HCT116 (cell line): ENCODE measurements at regions not wholly inside any gene's neighbourhood (a gene's known extent, or its start where the extent isn't known, plus 50 kb on each side); places are given as distances from the start of the nearest gene placed in this dataset.

ENCODE experiments used
- ATAC-seq: fragments of 200-7000 bp; cut with Tn5 transposase; 2 replicates; pipeline ENCODE4 v1.9.1; 2020; ENCODE audit warnings: mild to moderate bottlenecking, moderate library complexity
- BruUV-seq: library from RNA; stranded (reverse); fragments of 400-500 nt; replicated peaks from 2 replicates; lab custom pipeline; 2021; lab: Mats Ljungman, UMichigan
- CTCF ChIA-PET: fragments of 300-600 bp; sonication (Branson Sonifier 250); formaldehyde crosslinking; loops from one replicate; lab custom pipeline; 2021; ENCODE audit warnings: antibody characterized with exemption; lab: Charles Lee
- POLR2A ChIA-PET: fragments of 300-600, 350-600 bp; sonication (Branson Sonifier 250); formaldehyde crosslinking; loops from one replicate; lab custom pipeline; 2021; ENCODE audit warnings: antibody characterized with exemption; lab: Charles Lee
- RAD21 ChIA-PET, 2 experiments: fragments of 300-600 bp; sonication (Branson Sonifier 250); formaldehyde crosslinking; loops; one replicate each; lab custom pipeline; 2023; ENCODE audit warnings: low total read pairs in 2 of 2; ENCODE audit not compliant: uncharacterized antibody in 2 of 2, unreplicated experiment in 2 of 2, low non-redundant PET in 1 of 2; lab: Charles Lee
- DNase-seq: peaks from one replicate; pipeline ENCODE4 v3.0.0-alpha.2; 2010; ENCODE audit warnings: low read depth, low spot score
- H2AFZ ChIP-seq: fragments of 200-600 bp; shearing (Covaris generic), sonication (generic); 2 replicates; pipeline ENCODE4 v1.6.1; 2017; ENCODE audit warnings: low read depth, mixed run types, mixed read lengths, antibody characterized with exemption, low read length; ENCODE audit not compliant: poor library complexity, severe bottlenecking
- H3K27ac ChIP-seq: 2 replicates; pipeline ENCODE4 v1.5.1; 2012; ENCODE audit warnings: low read depth, low read length
- H3K27me3 ChIP-seq: fragments of 200-600 bp; sonication (generic); 2 replicates; pipeline ENCODE4 v1.6.1; 2016; ENCODE audit warnings: mixed run types, low read length, mixed read lengths; ENCODE audit not compliant: insufficient read depth
- H3K36me3 ChIP-seq, 2 experiments: fragments of 200-500 bp in 1 of 2; fragments of 200-600 bp in 1 of 2; sonication (Bioruptor generic) in 1 of 2; sonication (generic) in 1 of 2; 2 replicates each; pipeline versions ENCODE4 v1.5.1 to v1.6.1; 2014 to 2016; ENCODE audit warnings: low read length in 2 of 2, inconsistent platforms in 1 of 2, mixed read lengths in 1 of 2, mixed run types in 1 of 2; ENCODE audit not compliant: insufficient read depth in 2 of 2, control insufficient read depth in 1 of 2
- H3K4me1 ChIP-seq, 2 experiments: fragments of 200-600 bp in 1 of 2; sonication (generic) in 1 of 2; 2 replicates each; pipeline versions ENCODE4 v1.5.1 to v1.6.1; 2012 to 2017; ENCODE audit warnings: low read length in 2 of 2, inconsistent platforms in 1 of 2, mild to moderate bottlenecking in 1 of 2, mixed read lengths in 1 of 2, mixed run types in 1 of 2, moderate library complexity in 1 of 2; ENCODE audit not compliant: insufficient read depth in 2 of 2, control insufficient read depth in 1 of 2
- H3K4me2 ChIP-seq: fragments of 200-600 bp; sonication (generic); 2 replicates; pipeline ENCODE4 v1.6.1; 2017; ENCODE audit warnings: mixed run types, low read length, mixed read lengths
- H3K4me3 ChIP-seq, 2 experiments: fragments of 200-600 bp in 1 of 2; sonication (generic) in 1 of 2; replicated peaks in 1 of 2; 2 replicates each; pipeline ENCODE4 v1.5.1; 2011 to 2016; ENCODE audit warnings: low read length in 2 of 2, control low read depth in 1 of 2, low read depth in 1 of 2, mild to moderate bottlenecking in 1 of 2, mixed read lengths in 1 of 2, mixed run types in 1 of 2
- H3K79me2 ChIP-seq: fragments of 200-600 bp; sonication (generic); 2 replicates; pipeline ENCODE4 v1.6.1; 2017; ENCODE audit warnings: mild to moderate bottlenecking, mixed run types, low read length, moderate library complexity, mixed read lengths; ENCODE audit not compliant: insufficient read depth
- H3K9ac ChIP-seq: fragments of 200-600 bp; sonication (generic); 2 replicates; pipeline ENCODE4 v1.6.1; 2016; ENCODE audit warnings: low read length, mixed read lengths
- H3K9me2 ChIP-seq: fragments of 200-600 bp; sonication (generic), shearing (Covaris generic); 2 replicates; pipeline ENCODE4 v1.6.1; 2017; ENCODE audit warnings: mixed run types, mild to moderate bottlenecking, moderate library complexity; ENCODE audit not compliant: insufficient read depth
- H3K9me3 ChIP-seq, 2 experiments: fragments of 200-500 bp in 1 of 2; fragments of 200-600 bp in 1 of 2; sonication (Bioruptor generic) in 1 of 2; sonication (generic) in 1 of 2; 2 replicates each; pipeline ENCODE4 v1.6.1; 2014 to 2017; ENCODE audit warnings: low read length in 2 of 2, mixed read lengths in 2 of 2, inconsistent platforms in 1 of 2, low read depth in 1 of 2, mild to moderate bottlenecking in 1 of 2, mixed run types in 1 of 2, moderate library complexity in 1 of 2; ENCODE audit not compliant: control insufficient read depth in 1 of 2, insufficient read depth in 1 of 2
- H4K20me1 ChIP-seq: fragments of 200-600 bp; sonication (generic), shearing (Covaris generic); 2 replicates; pipeline ENCODE4 v1.6.1; 2017; ENCODE audit warnings: mixed run types, mild to moderate bottlenecking, moderate library complexity; ENCODE audit not compliant: insufficient read depth
- CBX3 ChIP-seq: IDR thresholded peaks from 2 replicates; pipeline ENCODE4 v1.6.1; 2012; ENCODE audit warnings: low read depth
- CEBPB ChIP-seq: IDR thresholded peaks from 2 replicates; pipeline ENCODE4 v1.6.1; 2012; ENCODE audit warnings: low read depth
- EGR1 ChIP-seq: IDR thresholded peaks from 2 replicates; pipeline ENCODE4 v1.6.1; 2012; ENCODE audit warnings: low read depth
- ELF1 ChIP-seq: IDR thresholded peaks from 2 replicates; pipeline ENCODE4 v1.6.1; 2012; ENCODE audit warnings: low read depth, borderline replicate concordance
- EZH2 ChIP-seq: fragments of 200-600 bp; sonication (generic); IDR thresholded peaks from 2 replicates; pipeline ENCODE4 v1.6.1; 2017; ENCODE audit warnings: antibody characterized with exemption, mixed run types
- EZH2phosphoT487 ChIP-seq: fragments of 200-600 bp; IDR thresholded peaks from 2 replicates; pipeline ENCODE4 v1.6.1; 2018; ENCODE audit warnings: antibody characterized with exemption, borderline replicate concordance
- JUND ChIP-seq: IDR thresholded peaks from 2 replicates; pipeline ENCODE4 v1.6.1; 2012
- POLR2A ChIP-seq: IDR thresholded peaks from 2 replicates; pipeline ENCODE4 v1.7.0; 2011; ENCODE audit warnings: borderline replicate concordance; ENCODE audit not compliant: insufficient read depth, insufficient read length; ENCODE audit errors: extremely low read depth
- SIN3A ChIP-seq: IDR thresholded peaks from 2 replicates; pipeline ENCODE4 v1.6.1; 2012; ENCODE audit warnings: low read depth
- SP1 ChIP-seq: IDR thresholded peaks from 2 replicates; pipeline ENCODE4 v1.6.1; 2012; ENCODE audit warnings: low read depth
- SRF ChIP-seq: IDR thresholded peaks from 2 replicates; pipeline ENCODE4 v1.6.1; 2012; ENCODE audit warnings: low read depth
- TCF7L2 ChIP-seq: IDR thresholded peaks from 2 replicates; pipeline ENCODE4 v1.7.0; 2011; ENCODE audit warnings: borderline replicate concordance, inconsistent platforms; ENCODE audit not compliant: insufficient read depth, insufficient read length; ENCODE audit errors: extremely low read depth
- YY1 ChIP-seq: IDR thresholded peaks from 2 replicates; pipeline ENCODE4 v1.6.1; 2011; ENCODE audit warnings: low read length, low read depth, moderate library complexity, mild to moderate bottlenecking; ENCODE audit not compliant: insufficient replicate concordance; ENCODE audit errors: extremely low read depth
- ZFX ChIP-seq: fragments of 450-650 bp; IDR thresholded peaks from 2 replicates; pipeline ENCODE4 v1.6.1; 2017
- ZNF274 ChIP-seq: fragments of 200-500 bp; sonication (Bioruptor generic); IDR thresholded peaks from 2 replicates; pipeline ENCODE4 v1.6.1; 2014; ENCODE audit warnings: mild to moderate bottlenecking, low read depth, low read length, inconsistent platforms
- intact Hi-C: fragments of 100-400 bp; cut with micrococcal nuclease; formaldehyde crosslinking; loops from 2 replicates; pipeline ENCODE4 v1.10.0; 2022
- TF ChIP-seq, protein P1 (sequence below): IDR thresholded peaks from 2 replicates; pipeline ENCODE4 v1.6.1; 2012
- TF ChIP-seq, protein P2 (sequence below): IDR thresholded peaks from 2 replicates; pipeline ENCODE4 v1.6.1; 2012; ENCODE audit warnings: low read depth

DNA sequence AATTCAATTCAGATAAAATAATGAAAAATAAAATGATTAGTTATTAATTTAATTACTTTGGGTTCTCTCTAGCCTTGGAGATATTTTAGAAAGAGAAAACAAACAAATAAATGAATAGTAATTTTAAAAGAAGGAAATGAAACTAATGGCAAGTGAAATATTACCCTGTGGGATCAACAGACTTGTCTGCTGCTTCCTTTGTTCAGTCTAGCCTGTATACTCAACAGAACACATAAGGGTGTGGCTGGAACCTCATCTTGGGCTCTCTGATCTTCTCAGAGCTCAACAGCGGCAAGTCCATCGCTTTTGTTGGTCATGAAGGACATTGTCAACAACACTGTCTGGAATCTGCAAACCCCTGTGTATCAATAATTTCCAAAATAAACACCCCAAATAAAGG is 904.9 kb downstream of the IPMK start:
- Histone ChIP-seq H3K79me2 (no peaks in the 10 kb centered on the region), H3K27me3 (no peaks in the 10 kb centered on the region), H3K4me1 (no peaks in the 10 kb centered on the region), H4K20me1 (no peaks in the 10 kb centered on the region), H3K9me2 (no peaks in the 10 kb centered on the region), H3K9ac (no peak overlapping the region), H2AFZ (no peak overlapping the region), H3K36me3 (no peaks in the 10 kb centered on the region), H3K4me2 (no peak overlapping the region), H3K9me3 (peaks cover under 1 to 15% of the 10 kb centered on the region in 2 experiments; a peak in 2 of 4 replicates), H3K27ac (no peak overlapping the region), H3K4me3 (no peak overlapping the region)
- CTCF ChIA-PET, result no interaction called here
- intact Hi-C loops, result no loop called here
- RAD21 ChIA-PET, result no interaction called here
- POLR2A ChIA-PET, result no interaction called here
- TF ChIP-seq CEBPB (no peak), ZFX (no peak), SIN3A (no peak), POLR2A (no peak), TCF7L2 (no peak), SP1 (no peak), JUND (no peak), EZH2phosphoT487 (no peak), CBX3 (no peak), ELF1 (no peak), ZNF274 (no peak), SRF (no peak), EGR1 (no peak), EZH2 (no peak), YY1 (no peak)
- TF ChIP-seq, protein P1, sequence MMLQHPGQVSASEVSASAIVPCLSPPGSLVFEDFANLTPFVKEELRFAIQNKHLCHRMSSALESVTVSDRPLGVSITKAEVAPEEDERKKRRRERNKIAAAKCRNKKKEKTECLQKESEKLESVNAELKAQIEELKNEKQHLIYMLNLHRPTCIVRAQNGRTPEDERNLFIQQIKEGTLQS, result no peak
- TF ChIP-seq, protein P2, sequence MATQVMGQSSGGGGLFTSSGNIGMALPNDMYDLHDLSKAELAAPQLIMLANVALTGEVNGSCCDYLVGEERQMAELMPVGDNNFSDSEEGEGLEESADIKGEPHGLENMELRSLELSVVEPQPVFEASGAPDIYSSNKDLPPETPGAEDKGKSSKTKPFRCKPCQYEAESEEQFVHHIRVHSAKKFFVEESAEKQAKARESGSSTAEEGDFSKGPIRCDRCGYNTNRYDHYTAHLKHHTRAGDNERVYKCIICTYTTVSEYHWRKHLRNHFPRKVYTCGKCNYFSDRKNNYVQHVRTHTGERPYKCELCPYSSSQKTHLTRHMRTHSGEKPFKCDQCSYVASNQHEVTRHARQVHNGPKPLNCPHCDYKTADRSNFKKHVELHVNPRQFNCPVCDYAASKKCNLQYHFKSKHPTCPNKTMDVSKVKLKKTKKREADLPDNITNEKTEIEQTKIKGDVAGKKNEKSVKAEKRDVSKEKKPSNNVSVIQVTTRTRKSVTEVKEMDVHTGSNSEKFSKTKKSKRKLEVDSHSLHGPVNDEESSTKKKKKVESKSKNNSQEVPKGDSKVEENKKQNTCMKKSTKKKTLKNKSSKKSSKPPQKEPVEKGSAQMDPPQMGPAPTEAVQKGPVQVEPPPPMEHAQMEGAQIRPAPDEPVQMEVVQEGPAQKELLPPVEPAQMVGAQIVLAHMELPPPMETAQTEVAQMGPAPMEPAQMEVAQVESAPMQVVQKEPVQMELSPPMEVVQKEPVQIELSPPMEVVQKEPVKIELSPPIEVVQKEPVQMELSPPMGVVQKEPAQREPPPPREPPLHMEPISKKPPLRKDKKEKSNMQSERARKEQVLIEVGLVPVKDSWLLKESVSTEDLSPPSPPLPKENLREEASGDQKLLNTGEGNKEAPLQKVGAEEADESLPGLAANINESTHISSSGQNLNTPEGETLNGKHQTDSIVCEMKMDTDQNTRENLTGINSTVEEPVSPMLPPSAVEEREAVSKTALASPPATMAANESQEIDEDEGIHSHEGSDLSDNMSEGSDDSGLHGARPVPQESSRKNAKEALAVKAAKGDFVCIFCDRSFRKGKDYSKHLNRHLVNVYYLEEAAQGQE, result no peak
- no peak for DNase-seq
- ATAC-seq, result no peak
- BruUV-seq, result no TSS peak
